Type B pancreatic cell (in vitro differentiated cells): ENCODE measurements at regions not wholly inside any gene's neighbourhood (a gene's known extent, or its start where the extent isn't known, plus 50 kb on each side); places are given as distances from the start of the nearest gene placed in this dataset.

Experiments used
- DNase-seq: peaks from one replicate; pipeline ENCODE4 v3.0.0; 2021; ENCODE audit warnings: mixed read lengths; ENCODE audit not compliant: unreplicated experiment; ENCODE audit errors: extremely low spot score
- H3K27ac Mint-ChIP-seq: 2 replicates; pipeline ENCODE4 v1.8.0; 2021; ENCODE audit warnings: mild to moderate bottlenecking, mixed read lengths
- H3K27me3 Mint-ChIP-seq: 2 replicates; pipeline ENCODE4 v1.8.0; 2021; ENCODE audit warnings: mixed read lengths
- H3K36me3 Mint-ChIP-seq: 2 replicates; pipeline ENCODE4 v1.8.0; 2021; ENCODE audit warnings: mixed read lengths
- H3K4me1 Mint-ChIP-seq: one replicate; pipeline ENCODE4 v1.8.0; 2021; ENCODE audit warnings: mixed read lengths; ENCODE audit not compliant: unreplicated experiment
- H3K4me3 Mint-ChIP-seq: 2 replicates; pipeline ENCODE4 v1.8.0; 2021; ENCODE audit warnings: mild to moderate bottlenecking, mixed read lengths
- H3K9me3 Mint-ChIP-seq: 2 replicates; pipeline ENCODE4 v1.8.0; 2021; ENCODE audit warnings: mixed read lengths
- TF ChIP-seq, protein P1 (sequence below): fragments of 200-600 bp; sonication (generic); conservative IDR thresholded peaks from 2 replicates; pipeline ENCODE4 v1.5.0; 2021; ENCODE audit warnings: antibody characterized with exemption, mild to moderate bottlenecking

DNA sequence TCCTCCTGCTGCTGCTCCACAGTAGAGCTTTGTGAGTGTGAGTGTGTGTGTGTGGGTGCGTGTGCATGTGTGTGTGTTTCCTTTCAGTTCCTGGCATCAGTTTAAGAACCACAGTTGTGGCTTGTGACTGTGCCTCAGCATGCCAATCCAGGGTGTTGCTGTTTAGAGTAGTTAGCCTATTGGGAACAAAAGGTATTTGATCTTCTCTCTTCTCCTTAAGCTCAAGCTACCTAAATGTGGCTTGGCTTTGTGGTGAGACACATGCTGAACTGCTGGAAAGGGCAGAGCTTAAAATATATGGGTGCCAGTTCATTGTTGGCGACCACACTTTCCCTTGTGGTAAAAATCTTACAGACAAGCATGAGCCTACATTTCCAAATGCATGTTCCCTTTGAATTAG lies 116.6 kb upstream of the BNC2 start:
- no peaks in the 10 kb centered on the region for H3K36me3 Mint-ChIP-seq
- DNase-seq = no peak
- H3K27me3 Mint-ChIP-seq = peaks cover 10% of the 10 kb centered on the region
- peaks cover 14% of the 10 kb centered on the region for H3K4me1 Mint-ChIP-seq
- H3K27ac Mint-ChIP-seq = no peak overlapping the region
- H3K4me3 Mint-ChIP-seq = no peak overlapping the region
- H3K9me3 Mint-ChIP-seq = no peaks in the 10 kb centered on the region
- TF ChIP-seq, protein P1, sequence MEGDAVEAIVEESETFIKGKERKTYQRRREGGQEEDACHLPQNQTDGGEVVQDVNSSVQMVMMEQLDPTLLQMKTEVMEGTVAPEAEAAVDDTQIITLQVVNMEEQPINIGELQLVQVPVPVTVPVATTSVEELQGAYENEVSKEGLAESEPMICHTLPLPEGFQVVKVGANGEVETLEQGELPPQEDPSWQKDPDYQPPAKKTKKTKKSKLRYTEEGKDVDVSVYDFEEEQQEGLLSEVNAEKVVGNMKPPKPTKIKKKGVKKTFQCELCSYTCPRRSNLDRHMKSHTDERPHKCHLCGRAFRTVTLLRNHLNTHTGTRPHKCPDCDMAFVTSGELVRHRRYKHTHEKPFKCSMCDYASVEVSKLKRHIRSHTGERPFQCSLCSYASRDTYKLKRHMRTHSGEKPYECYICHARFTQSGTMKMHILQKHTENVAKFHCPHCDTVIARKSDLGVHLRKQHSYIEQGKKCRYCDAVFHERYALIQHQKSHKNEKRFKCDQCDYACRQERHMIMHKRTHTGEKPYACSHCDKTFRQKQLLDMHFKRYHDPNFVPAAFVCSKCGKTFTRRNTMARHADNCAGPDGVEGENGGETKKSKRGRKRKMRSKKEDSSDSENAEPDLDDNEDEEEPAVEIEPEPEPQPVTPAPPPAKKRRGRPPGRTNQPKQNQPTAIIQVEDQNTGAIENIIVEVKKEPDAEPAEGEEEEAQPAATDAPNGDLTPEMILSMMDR = no peak

DNA sequence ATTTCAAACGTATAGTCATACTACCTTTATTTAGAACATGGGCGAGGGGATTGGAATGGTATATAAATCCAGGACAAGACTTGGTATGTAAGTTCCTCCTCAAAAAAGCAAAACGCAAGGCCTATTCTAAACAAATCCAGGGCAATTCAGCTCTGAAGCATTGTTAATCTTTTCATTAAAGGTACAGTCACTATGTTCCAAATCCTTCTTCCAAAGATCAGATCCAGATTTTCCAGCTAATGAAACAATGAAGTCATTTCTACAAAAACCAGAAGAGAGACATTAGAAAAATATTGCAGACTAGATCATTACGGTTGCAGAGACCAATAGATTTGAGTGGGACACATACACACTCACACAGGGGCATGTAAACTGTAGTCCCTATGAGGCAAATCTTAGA lies 116.1 kb upstream of the BNC2 start:
- no peak overlapping the region for H3K27ac Mint-ChIP-seq
- no peaks in the 10 kb centered on the region for H3K36me3 Mint-ChIP-seq
- TF ChIP-seq, protein P1 = no peak
- no peak overlapping the region for H3K4me3 Mint-ChIP-seq
- H3K27me3 Mint-ChIP-seq = peaks cover 10% of the 10 kb centered on the region
- no peaks in the 10 kb centered on the region for H3K9me3 Mint-ChIP-seq
- DNase-seq = no peak
- peaks cover 14% of the 10 kb centered on the region for H3K4me1 Mint-ChIP-seq

DNA sequence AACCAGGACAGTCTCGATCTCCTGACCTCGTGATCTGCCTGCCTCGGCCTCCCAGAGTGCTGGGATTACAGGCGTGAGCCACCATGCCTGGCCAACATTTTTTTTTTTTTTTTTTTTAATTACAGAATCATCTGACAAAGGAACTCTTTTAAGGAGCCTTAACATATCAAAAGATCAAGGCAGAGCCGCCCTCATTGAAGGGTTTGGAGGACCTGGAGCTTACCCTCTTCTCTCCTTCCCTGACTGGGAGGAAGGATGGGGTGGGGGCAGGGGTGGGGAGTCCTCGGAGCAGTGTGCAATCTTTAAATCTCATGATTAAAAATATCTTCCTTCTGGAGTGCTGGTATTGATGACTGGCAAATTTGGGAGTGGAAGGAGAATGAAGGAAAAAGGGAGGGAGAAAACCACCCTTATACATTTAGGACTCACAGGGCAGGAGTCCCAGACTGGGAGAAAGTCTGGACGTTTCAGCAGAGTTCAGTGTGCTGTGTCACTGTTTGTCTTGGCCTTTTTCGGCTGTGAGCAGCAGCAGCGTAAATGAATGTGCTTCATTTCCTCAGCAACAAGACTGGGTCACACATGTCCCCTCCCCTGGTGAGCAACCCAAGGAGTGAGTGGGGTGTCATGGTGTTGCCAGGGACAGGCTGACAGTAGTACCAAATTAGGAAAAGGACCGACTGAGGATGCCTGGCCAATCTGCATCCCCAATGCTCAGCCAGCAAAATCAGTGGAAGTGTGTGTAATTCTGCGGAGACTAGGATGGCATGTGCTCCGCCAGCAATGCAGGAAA lies 115.3 kb upstream of the BNC2 start:
- Mint-ChIP-seq H3K4me1 (peaks cover 14% of the 10 kb centered on the region), H3K36me3 (no peaks in the 10 kb centered on the region), H3K4me3 (no peak overlapping the region), H3K27ac (peak overlapping the region; percentile 44), H3K27me3 (peaks cover 7% of the 10 kb centered on the region), H3K9me3 (no peaks in the 10 kb centered on the region)
- DNase-seq = no peak
- TF ChIP-seq, protein P1 = no peak

DNA sequence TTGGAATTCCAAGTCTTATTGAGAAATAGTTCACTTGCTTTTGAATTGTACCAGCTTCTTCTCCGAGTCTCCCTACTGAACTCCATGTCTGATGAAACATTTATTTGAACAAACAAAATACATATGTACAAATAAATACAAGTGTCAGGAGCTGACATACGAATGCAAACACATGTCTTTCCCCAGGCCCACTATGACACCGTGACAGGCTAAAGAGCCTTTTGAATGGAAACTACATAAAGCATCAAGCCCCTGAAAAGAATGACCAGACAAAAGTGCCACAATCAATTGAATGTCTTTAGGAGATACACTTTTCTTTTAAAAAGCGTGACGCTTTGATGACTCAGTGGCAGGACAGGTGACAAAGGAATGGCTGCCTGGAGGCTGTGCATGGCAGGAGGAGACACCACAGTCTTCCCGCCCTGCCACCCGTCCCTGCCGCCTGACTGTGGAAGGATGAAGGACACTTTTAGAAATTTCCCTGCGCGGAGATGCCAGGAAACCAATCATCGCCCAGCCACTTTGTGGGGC lies 112.4 kb upstream of the BNC2 start:
- no peak overlapping the region for H3K27ac Mint-ChIP-seq
- DNase-seq = no peak
- H3K36me3 Mint-ChIP-seq = no peaks in the 10 kb centered on the region
- peaks cover 14% of the 10 kb centered on the region for H3K4me1 Mint-ChIP-seq
- H3K27me3 Mint-ChIP-seq = peaks cover 7% of the 10 kb centered on the region
- H3K9me3 Mint-ChIP-seq = no peaks in the 10 kb centered on the region
- H3K4me3 Mint-ChIP-seq = no peak overlapping the region
- TF ChIP-seq, protein P1 = no peak

DNA sequence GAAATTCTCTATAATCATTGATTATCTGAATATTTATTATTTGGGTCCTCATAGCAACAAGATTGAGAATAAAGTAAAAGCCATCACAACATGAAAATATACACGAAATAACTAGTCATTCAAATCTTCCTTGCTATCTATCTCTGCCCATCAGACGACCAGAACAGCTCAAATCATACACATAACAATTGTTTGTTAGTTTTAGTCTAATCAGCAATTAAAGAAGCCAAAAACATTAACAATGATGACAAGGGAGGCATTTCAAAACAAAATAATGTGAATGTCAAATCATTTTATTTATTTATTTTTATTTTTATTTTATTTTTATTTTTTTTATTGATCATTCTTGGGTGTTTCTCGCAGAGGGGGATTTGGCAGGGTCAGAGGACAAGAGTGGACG lies 106.0 kb upstream of the BNC2 start:
- TF ChIP-seq, protein P1 = no peak
- H3K27ac Mint-ChIP-seq = no peak overlapping the region
- no peaks in the 10 kb centered on the region for H3K27me3 Mint-ChIP-seq
- DNase-seq = no peak
- no peaks in the 10 kb centered on the region for H3K4me1 Mint-ChIP-seq
- H3K4me3 Mint-ChIP-seq = no peak overlapping the region
- H3K36me3 Mint-ChIP-seq = no peaks in the 10 kb centered on the region
- H3K9me3 Mint-ChIP-seq = peaks cover 5% of the 10 kb centered on the region
